Upper lobe of right lung (tissue), 1 donor: ENCODE measurements at regions not wholly inside any gene's neighbourhood (a gene's known extent, or its start where the extent isn't known, plus 50 kb on each side); places are given as distances from the start of the nearest gene placed in this dataset.

Experiments used
- ATAC-seq: fragments of 200-7000 bp; cut with Tn5 transposase; one replicate; pipeline ENCODE4 v1.9.1; 2020; ENCODE audit warnings: mild to moderate bottlenecking, moderate library complexity
- DNase-seq: peaks from one replicate; pipeline ENCODE4 v3.0.0-alpha.2; 2020
- H3K27ac ChIP-seq: fragments of 200-600 bp; one replicate; pipeline ENCODE4 v1.8.0; 2022
- H3K27me3 ChIP-seq: fragments of 200-600 bp; one replicate; pipeline ENCODE4 v1.8.0; 2022; ENCODE audit warnings: mild to moderate bottlenecking
- H3K36me3 ChIP-seq: fragments of 200-600 bp; one replicate; pipeline ENCODE4 v1.8.0; 2022
- H3K4me1 ChIP-seq: fragments of 200-600 bp; one replicate; pipeline ENCODE4 v1.8.0; 2022
- H3K4me3 ChIP-seq: fragments of 200-600 bp; one replicate; pipeline ENCODE4 v1.8.0; 2022; ENCODE audit warnings: mild to moderate bottlenecking
- H3K9me3 ChIP-seq: fragments of 200-600 bp; one replicate; pipeline ENCODE4 v1.8.0; 2022
- intact Hi-C: fragments of 100-400 bp; cut with DNase I; formaldehyde crosslinking; loops from one replicate; pipeline ENCODE4 v1.11.0; 2022
- TF ChIP-seq, protein P1 (sequence below): fragments of 200-600 bp; IDR thresholded peaks from one replicate; pipeline ENCODE4 v1.8.0; 2022; ENCODE audit warnings: antibody characterized with exemption
- donor health status: DM: no; HTN: yes; CAD: no; lungs with severe emphysema.

DNA sequence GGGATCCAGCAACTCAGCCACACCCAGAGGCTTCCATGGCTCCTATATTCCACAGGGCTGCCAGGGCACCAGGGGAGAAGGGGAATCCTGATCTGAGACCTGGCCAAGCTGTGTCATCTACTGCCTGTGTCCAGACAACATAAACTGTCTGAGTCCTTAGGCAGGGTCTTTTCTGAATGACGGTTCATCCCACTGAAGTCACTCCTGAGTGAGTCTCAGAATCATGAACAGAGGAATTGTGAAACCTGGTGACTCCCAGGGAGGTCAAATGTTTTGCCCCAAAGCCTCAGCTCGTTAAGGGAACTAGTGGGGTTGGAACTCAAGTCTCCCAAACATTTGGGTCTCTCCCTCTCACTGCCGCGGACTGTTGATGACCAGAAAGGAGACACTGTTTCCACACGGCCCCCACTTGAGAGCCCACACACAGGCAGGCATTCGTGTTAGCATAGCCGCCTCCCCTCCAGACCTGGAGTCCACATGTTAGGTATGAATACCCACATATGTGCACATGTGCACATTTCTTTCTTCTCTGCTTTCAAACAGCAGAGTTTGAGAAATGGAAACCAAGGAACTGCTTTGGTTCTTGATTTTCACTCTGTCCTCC lies 87.2 kb upstream of the KCNK12 start:
- TF ChIP-seq, protein P1, sequence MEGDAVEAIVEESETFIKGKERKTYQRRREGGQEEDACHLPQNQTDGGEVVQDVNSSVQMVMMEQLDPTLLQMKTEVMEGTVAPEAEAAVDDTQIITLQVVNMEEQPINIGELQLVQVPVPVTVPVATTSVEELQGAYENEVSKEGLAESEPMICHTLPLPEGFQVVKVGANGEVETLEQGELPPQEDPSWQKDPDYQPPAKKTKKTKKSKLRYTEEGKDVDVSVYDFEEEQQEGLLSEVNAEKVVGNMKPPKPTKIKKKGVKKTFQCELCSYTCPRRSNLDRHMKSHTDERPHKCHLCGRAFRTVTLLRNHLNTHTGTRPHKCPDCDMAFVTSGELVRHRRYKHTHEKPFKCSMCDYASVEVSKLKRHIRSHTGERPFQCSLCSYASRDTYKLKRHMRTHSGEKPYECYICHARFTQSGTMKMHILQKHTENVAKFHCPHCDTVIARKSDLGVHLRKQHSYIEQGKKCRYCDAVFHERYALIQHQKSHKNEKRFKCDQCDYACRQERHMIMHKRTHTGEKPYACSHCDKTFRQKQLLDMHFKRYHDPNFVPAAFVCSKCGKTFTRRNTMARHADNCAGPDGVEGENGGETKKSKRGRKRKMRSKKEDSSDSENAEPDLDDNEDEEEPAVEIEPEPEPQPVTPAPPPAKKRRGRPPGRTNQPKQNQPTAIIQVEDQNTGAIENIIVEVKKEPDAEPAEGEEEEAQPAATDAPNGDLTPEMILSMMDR = no peak
- intact Hi-C loops = no loop called here
- Histone ChIP-seq H3K27ac (no peak overlapping the region), H3K36me3 (no peaks in the 10 kb centered on the region), H3K9me3 (no peaks in the 10 kb centered on the region), H3K27me3 (no peaks in the 10 kb centered on the region), H3K4me3 (no peak overlapping the region), H3K4me1 (no peaks in the 10 kb centered on the region)
- DNase-seq (no peak), ATAC-seq (no peak)

DNA sequence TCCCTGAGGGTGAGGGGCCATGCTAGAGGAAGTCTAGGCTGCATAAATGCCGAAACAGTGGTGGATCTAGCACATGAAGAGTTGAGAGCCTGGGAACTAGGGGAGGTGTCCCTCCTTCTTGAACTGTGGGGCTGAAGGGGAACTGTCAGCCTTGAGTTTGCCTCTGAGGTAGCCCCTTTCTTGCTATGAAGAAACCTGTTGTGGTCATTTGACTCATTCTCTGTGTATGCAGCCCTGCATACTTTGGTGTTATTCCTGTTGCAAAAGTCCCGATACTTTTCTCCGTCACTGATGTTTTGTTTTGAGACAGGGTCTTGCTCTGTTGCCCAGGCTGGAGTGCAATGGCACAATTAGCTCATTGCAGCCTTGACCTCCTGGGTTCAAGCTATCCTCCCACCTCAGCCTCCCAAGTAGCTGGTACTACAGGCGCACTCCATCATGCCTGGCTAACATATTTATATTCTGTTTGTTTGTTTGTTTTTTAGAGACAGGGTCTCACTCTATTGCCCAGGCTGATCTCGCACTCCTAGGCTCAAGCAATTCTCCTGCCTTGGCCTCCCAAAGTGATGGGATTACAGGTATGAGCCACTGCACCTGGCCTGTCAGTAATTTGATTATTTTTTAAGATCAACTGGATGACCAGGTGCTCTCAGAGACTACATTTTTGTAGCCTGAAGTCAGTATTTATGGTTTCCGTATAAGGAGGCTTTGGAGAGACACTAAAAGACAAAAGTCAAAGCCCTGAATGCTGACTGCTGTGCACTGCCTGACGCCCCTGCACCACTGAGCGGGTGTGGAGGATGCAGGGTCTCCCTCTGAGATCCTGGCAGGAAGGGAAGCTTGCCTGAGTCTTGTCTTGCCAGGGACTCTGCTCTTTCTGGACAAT lies 86.2 kb upstream of the KCNK12 start:
- DNase-seq (no peak), ATAC-seq (no peak)
- Histone ChIP-seq H3K36me3 (no peaks in the 10 kb centered on the region), H3K4me3 (no peak overlapping the region), H3K4me1 (no peaks in the 10 kb centered on the region), H3K27me3 (no peaks in the 10 kb centered on the region), H3K9me3 (no peaks in the 10 kb centered on the region), H3K27ac (no peak overlapping the region)
- intact Hi-C loops = no loop called here
- TF ChIP-seq, protein P1 = no peak

DNA sequence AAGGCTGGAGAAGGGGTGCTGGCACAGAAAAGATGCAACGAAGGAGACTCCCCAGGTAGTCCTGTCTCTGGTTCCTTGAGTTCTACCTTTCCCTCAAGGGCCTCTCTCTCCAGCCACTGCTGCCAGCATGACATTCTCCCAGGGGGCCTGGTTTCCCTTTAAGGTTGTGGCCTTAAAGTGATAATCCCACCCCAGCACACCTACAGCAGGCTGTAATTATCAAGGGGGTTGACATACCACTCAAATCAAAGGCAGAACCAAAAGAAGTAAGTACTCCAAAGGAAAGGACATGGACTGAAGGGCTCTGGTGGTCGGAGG lies 84.7 kb upstream of the KCNK12 start:
- TF ChIP-seq, protein P1 = no peak
- intact Hi-C loops = no loop called here
- no peak overlapping the region for H3K27ac ChIP-seq
- ATAC-seq (no peak), DNase-seq (no peak)
- H3K9me3 ChIP-seq = no peaks in the 10 kb centered on the region
- no peaks in the 10 kb centered on the region for H3K4me1 ChIP-seq
- no peaks in the 10 kb centered on the region for H3K36me3 ChIP-seq
- no peaks in the 10 kb centered on the region for H3K27me3 ChIP-seq
- H3K4me3 ChIP-seq = no peak overlapping the region

DNA sequence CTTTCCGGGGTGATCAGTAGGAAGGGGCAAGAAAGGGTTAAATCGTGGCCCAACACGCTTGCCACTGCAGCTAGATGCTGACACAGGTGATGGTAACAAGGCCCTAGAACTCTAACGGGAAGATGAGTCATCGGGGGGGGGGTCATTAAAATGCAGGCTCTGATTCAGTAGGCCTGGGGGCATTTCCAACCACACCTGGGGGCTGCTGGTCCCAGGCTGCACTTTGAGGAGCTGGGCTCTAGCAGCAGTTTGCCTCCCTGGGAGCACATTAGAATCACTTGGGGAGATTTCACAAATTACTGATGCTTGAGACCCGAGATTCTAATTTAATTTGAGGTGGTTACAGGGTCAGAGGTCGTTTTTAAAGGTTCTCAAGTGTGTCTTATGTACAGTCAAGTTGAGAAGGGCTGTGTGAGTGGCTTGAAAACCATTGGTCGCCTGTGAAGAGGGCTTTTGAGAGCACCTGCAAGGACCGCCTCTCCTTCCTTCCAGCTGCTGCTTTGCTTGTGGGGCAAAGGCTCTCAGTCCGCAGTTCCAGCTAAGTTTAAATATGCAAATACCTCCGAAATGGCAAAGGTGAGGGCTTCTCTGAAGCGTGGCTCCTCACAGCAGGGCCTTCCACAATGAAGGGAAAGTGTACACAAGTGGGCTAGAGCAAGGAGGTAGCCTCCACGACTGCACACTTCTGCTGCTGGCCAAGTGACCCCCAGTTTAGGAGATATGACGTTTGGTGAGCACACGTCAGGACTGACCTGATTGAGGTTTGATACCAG lies 84.2 kb upstream of the KCNK12 start:
- intact Hi-C loops = no loop called here
- H3K4me3 ChIP-seq = no peak overlapping the region
- no peak overlapping the region for H3K27ac ChIP-seq
- no peak for DNase-seq
- no peaks in the 10 kb centered on the region for H3K4me1 ChIP-seq
- no peaks in the 10 kb centered on the region for H3K27me3 ChIP-seq
- no peaks in the 10 kb centered on the region for H3K36me3 ChIP-seq
- TF ChIP-seq, protein P1 = no peak
- no peaks in the 10 kb centered on the region for H3K9me3 ChIP-seq
- peak; percentile 76 for ATAC-seq

DNA sequence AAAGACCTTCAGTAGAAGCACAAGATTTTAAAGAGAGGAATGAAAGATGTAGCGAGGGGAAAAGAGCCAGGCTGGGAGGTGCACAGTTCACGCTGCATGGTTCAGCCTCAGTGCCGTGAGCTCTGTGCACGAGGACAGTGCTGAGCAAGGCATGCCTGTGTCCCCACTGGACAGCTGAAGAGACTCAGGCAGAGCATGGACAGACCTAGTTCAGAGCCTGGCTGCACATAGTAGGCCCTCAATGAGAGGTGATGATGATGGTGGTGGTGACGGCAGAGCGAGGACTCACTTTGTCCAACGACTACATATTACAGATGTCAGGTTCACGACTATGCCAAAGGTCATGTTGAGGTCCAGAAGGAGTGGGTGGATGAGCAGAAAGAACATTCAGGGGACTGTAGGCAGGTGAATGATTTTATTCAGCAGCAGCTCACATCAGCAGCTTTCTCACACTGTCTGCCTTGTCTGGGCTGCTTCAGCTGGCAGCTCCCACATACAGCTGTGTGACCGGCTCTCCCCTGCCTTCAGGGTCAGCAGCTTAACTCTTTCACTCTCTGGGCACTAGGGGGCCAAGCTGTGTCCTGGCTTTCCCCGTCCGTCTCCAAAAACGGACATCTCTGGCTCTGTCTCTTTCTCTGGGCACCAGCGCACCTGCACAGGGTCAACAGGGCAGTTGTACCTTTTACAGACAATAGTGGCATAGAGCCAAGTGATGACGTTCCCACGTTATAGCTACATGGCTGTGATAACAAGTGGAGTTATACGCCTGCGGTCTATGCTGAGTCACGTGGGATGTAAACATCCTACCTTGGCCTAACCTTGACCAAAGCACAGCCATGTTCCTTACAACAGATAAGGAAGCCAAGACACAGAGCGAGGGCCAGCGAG lies 83.4 kb upstream of the KCNK12 start:
- H3K36me3 ChIP-seq = no peaks in the 10 kb centered on the region
- no peak overlapping the region for H3K4me3 ChIP-seq
- intact Hi-C loops = no loop called here
- TF ChIP-seq, protein P1 = peak; percentile 14
- H3K4me1 ChIP-seq = no peaks in the 10 kb centered on the region
- ATAC-seq (no peak), DNase-seq (peak; percentile 32)
- no peaks in the 10 kb centered on the region for H3K27me3 ChIP-seq
- no peaks in the 10 kb centered on the region for H3K9me3 ChIP-seq
- H3K27ac ChIP-seq = no peak overlapping the region
